T-helper 1 cell treated with Interleukin-12 subunit alpha and Interleukin-12 subunit beta and Interleukin-4 antibody, amounts not matched to agents 30 ng/mL and 1 ng/mL, for 36 hours (primary cell): ENCODE measurements at regions not wholly inside any gene's neighbourhood (a gene's known extent, or its start where the extent isn't known, plus 50 kb on each side); places are given as distances from the start of the nearest gene placed in this dataset.
"Not testable (repeated sequence)": the region's sequence is repeated elsewhere in the genome, so short reads cannot be mapped to it uniquely, and the experiment has no call there.

Experiments
- intact Hi-C: fragments of 100-400 bp; cut with micrococcal nuclease; formaldehyde crosslinking; loops from one replicate; pipeline ENCODE4 v1.15.1; 2024

GRCh38 chr13:50255639-50256038, 240.4 kb downstream of the KCNRG start:
- intact Hi-C loops, result loop anchor here (1.0 to 5.0 kb wide), 5 partner anchors 10 to 547 kb away; no protein-coding TSS in a partner anchor

DNA sequence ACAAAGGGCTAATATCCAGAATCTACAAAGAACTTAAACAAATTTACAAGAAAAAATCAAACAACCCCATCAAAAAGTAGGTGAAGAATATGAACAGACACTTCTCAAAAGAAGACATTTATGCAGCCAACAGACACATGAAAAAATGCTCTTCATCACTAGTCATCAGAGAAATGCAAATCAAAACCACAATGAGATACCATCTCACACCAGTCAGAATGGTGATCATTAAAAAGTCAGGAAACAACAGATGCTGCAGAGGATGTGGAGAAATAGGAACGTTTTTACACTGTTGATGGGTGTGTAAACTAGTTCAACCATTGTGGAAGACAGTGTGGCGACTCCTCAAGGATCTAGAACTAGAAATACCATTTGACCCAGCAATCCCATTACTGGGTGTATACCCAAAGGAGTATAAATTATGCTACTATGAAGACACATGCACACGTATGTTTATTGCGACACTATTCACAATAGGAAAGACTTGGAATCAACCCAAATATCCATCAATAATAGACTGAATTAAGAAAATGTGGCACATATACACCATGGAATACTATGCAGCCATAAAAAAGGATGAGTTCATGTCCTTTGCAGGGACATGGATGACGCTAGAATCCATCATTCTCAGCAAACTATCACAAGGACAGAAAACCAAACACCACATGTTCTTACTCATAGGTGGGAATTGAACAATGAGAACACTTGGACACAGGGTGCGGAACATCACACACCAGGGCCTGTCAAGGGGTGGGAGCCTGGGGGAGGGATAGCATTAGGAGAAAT, 241.5 kb downstream of the KCNRG start:
- intact Hi-C loops, result loop anchor here (2.0 to 5.0 kb wide), 2 partner anchors 20 to 546 kb away; no protein-coding TSS in a partner anchor

- intact Hi-C loops, result loop anchor here (2.0 to 5.0 kb wide), 2 partner anchors 21 to 545 kb away; no protein-coding TSS in a partner anchor
Measured at GRCh38 chr13:50257646-50258045, 242.4 kb downstream of the KCNRG start.

DNA sequence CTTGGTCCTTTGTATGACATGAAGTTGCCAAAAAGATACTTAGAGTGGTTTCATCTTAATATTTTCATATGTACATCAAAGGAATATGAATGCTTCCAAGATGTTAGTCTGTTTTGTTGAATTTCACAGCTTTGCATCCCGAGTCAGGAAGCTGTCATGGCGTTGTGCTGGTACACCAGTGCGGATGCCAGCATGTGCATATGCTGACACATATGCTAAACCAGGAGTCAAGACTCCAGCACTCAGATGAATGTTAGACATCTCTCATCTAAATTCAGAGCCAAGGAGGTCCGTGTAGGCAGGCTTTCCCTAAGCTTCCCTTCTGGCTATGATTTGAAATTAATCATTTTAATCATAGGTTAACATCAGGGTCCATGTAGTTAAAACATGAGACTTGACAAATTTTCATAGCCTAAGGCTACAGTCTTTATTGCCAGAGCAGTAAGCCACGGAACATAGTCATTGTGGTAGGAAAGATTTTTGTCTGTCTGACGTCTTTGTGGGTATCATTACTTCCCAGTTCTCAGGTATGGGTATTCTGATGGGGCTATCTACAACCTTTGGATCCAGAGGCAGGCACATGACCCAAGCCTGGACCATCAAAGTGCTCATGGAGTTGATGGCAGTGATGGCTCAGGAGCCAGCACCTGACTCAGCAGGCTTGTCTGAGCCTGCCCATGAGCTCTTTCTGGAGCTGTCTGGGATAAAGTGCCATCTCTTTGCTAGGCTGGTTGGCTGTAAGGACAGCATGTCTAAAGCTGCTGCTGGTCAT, 246.1 kb downstream of the KCNRG start:
- intact Hi-C loops, result no loop called here

DNA sequence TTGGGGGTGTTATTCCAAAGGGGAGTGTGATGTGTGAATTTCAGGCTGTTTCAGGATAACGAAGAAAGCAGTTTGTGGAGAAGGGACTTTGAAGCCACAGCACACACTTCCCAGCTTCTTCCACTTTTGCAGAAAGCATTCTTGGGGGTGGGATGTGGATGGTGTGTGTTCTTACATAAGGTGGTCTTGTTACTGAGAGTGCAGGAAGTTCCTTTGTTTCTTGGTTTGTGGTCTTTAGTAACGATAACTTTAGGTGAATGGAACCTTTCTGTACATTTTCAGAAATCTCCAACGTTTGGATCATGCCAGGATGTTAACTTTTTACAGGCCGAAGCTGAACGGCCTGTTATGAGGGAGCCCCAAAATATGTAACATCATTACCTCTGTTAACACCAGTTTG, 251.8 kb downstream of the KCNRG start:
- intact Hi-C loops, result no loop called here

GRCh38 chr13:50267917-50268316, 252.7 kb downstream of the KCNRG start:
- intact Hi-C loops, result no loop called here

DNA sequence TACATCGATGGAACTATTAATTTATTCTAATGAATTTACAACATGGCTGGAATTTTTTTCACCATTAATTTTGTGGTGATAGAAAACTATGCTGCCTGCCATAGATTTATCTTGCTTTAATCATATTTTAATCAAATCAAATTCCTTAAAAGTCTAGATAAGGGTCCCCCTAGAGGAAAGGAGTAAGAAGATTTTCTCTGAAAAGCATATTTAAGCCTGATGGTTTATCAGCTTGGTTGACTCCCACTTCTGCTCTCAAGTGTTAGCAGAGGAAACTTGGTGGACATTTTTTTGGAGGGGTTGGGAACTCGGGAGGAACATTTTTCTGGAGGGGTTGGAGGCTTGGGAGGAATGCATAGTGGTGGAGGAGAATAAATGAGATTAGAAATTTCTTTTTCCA, 253.3 kb downstream of the KCNRG start:
- intact Hi-C loops, result no loop called here

- intact Hi-C loops, result no loop called here
Measured at GRCh38 chr13:50274181-50274580, 258.9 kb downstream of the KCNRG start.

GRCh38 chr13:50275392-50276063, 260.3 kb downstream of the KCNRG start:
- intact Hi-C loops, result no loop called here

GRCh38 chr13:50276550-50276949, 261.3 kb downstream of the KCNRG start:
- intact Hi-C loops, result no loop called here

GRCh38 chr13:50277127-50277526, 261.9 kb downstream of the KCNRG start:
- intact Hi-C loops, result no loop called here

GRCh38 chr13:50277906-50278305, 262.7 kb downstream of the KCNRG start:
- intact Hi-C loops, result no loop called here

DNA sequence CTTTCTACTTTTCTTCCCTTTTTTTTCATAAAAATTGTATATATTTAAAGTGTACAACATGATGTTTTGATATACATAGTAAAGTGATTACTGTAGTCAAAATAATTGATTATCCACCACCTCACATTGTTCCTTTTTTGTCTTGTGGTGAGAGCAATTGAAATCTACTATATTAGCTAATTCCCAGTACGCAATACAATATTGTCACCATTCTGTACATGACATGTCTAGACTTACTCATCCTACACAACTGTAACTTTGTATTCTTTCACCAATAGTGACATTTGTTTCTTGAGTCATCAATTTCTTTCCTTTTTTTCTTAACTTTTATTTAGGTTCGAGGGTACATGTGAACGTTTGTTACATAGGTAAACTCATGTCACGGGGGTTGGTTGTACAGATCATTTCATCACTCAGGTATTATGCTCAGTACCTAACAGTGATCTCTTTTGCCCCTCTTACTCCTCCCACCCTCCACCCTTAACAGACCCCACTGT, 265.2 kb downstream of the KCNRG start:
- intact Hi-C loops, result no loop called here

- intact Hi-C loops, result no loop called here
Measured at GRCh38 chr13:50282016-50282415, 266.8 kb downstream of the KCNRG start.

GRCh38 chr13:50283017-50283416, 267.8 kb downstream of the KCNRG start:
- intact Hi-C loops, result no loop called here

GRCh38 chr13:50284540-50284939, 269.3 kb downstream of the KCNRG start:
- intact Hi-C loops, result no loop called here

- intact Hi-C loops, result no loop called here
Measured at GRCh38 chr13:50285283-50285682, 270.0 kb downstream of the KCNRG start.

DNA sequence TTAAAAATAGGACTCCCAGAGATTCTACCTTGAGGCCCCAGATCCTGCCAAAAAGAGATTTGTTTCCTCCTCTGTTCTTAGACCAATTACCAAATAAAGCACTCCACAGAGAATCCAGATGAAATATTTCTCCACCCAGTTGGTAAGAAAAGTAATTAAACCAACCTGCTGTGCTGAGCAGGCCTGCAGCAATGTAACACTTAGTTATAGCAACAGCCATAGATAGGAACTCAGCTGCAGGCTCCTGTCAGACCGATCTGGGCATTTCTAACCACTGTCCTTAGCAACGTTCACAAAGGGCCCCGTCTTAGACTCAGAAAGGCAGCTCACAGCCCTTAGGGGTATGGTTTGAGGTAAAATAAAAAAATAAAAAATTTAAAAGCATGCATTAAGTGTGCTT, 271.1 kb downstream of the KCNRG start:
- intact Hi-C loops, result no loop called here

GRCh38 chr13:50290186-50290585, 274.9 kb downstream of the KCNRG start:
- intact Hi-C loops, result no loop called here

DNA sequence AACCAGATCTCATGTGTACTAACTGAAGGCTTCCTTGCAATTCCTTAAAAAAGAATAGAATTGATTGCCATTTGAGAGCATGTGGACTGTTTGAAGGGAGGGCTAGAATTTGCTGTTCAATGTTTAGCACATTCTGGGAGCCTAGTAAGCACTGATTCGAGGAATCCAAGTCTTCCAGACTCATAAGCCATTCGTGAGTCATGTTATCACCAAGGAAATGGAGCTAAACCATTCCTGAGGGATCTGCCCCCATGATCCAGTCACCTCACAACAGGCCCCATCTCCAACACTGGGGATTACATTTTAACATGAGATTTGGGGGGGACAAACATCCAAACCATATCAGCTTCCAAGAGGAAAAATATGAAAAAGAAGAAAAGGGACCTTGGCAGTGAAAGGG, 276.4 kb downstream of the KCNRG start:
- intact Hi-C loops, result no loop called here

DNA sequence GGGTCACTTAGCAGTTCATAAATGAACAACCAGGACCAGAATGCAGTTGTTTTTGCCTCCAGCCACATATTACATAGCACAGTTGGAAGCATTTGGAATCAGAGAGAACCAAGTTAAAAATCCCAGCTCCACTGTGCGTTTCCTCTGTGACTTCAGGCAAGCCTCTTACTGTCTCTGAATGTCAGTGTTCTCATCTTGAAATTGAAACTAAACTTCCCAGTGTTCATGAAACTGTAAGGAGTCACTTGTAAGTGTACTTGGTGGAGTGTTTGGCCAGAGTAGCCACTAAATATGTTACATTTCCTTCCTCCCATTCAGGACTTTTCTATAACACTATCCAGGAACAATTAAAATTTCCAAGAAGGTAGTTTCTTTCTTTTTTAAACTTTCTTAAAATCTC, 276.8 kb downstream of the KCNRG start:
- intact Hi-C loops, result no loop called here

DNA sequence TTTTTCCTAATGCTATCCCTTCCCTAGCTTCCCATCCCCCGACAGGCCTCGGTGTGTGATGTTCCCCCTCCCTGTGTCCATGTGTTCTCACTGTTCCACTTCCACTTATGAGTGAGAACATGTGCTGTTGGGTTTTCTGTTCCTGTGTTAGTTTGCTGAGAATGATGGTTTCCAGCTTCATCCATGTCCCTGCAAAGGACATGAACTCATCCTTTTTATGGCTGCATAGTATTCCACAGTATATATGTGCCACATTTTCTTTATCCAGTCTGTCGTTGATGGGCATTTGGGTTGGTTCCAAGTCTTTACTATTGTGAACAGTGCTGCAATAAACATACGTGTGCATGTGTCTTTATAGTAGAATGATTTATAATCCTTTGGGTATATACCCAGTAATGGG, 279.2 kb downstream of the KCNRG start:
- intact Hi-C loops, result not testable (repeated sequence)
